ENCODE measurements at regions not wholly inside any gene's neighbourhood (a gene's known extent, or its start where the extent isn't known, plus 50 kb on each side); places are given as distances from the start of the nearest gene placed in this dataset.

DNA sequence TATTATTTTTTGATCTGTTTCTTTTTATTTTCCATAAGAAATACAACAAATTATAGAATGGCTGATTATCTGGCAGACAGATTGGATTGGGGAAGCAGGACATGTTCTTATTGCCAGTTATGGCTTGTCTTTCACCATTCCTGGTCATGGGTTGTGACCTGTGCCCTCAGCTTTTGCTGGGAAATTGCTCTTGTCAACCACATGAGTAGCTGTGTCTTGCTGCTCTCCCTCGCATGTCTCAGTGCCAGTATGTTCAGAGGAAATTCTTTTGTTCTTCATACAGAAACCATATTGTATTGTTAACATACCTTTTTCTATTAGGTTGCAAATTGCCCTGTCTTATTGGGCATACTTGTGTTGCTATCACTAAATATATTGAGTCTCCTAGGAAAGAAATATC, 344.1 kb downstream of the OSTF1 start:
- no peaks in the 10 kb centered on the region for H3K27me3 ChIP-seq (ENCODE audit: control insufficient read depth in 4 of 4, insufficient read depth in 4 of 4, low read length in 3 of 4)
- H3K9ac ChIP-seq (ENCODE audit: low read depth in 1 of 2, low read length in 2 of 2) = no peak overlapping the region
- WGBS = 53% methylated on average over 1 of the region's 1 CpG
- H3K27ac ChIP-seq (ENCODE audit: low read depth in 1 of 2, low read length in 2 of 2) = no peak overlapping the region
- H3K9me3 ChIP-seq (ENCODE audit: control insufficient read depth in 4 of 4, low read length in 3 of 4) = no peaks in the 10 kb centered on the region
- TF ChIP-seq TAF1 (conservative IDR thresholded peaks at IDR 0.05) (no peak), RXRA (IDR thresholded peaks at IDR 0.05) (no peak), FOXA2 (IDR thresholded peaks at IDR 0.05) (no peak), SP1 (IDR thresholded peaks at IDR 0.05) (no peak), FOXA1 (IDR thresholded peaks at IDR 0.05) (no peak), HNF4A (conservative IDR thresholded peaks at IDR 0.05) (no peak), HNF4G (IDR thresholded peaks at IDR 0.05) (no peak), NR2F2 (IDR thresholded peaks at IDR 0.05) (no peak), GABPA (IDR thresholded peaks at IDR 0.05 in 1 of 2, conservative IDR thresholded peaks at IDR 0.05 in 1 of 2) (no peak), RAD21 (IDR thresholded peaks at IDR 0.05) (no peak)
- TF ChIP-seq, protein P1, sequence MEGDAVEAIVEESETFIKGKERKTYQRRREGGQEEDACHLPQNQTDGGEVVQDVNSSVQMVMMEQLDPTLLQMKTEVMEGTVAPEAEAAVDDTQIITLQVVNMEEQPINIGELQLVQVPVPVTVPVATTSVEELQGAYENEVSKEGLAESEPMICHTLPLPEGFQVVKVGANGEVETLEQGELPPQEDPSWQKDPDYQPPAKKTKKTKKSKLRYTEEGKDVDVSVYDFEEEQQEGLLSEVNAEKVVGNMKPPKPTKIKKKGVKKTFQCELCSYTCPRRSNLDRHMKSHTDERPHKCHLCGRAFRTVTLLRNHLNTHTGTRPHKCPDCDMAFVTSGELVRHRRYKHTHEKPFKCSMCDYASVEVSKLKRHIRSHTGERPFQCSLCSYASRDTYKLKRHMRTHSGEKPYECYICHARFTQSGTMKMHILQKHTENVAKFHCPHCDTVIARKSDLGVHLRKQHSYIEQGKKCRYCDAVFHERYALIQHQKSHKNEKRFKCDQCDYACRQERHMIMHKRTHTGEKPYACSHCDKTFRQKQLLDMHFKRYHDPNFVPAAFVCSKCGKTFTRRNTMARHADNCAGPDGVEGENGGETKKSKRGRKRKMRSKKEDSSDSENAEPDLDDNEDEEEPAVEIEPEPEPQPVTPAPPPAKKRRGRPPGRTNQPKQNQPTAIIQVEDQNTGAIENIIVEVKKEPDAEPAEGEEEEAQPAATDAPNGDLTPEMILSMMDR (IDR thresholded peaks at IDR 0.05; ENCODE audit: low read depth, low read length, missing input control) = no peak
- TF ChIP-seq, protein P2, sequence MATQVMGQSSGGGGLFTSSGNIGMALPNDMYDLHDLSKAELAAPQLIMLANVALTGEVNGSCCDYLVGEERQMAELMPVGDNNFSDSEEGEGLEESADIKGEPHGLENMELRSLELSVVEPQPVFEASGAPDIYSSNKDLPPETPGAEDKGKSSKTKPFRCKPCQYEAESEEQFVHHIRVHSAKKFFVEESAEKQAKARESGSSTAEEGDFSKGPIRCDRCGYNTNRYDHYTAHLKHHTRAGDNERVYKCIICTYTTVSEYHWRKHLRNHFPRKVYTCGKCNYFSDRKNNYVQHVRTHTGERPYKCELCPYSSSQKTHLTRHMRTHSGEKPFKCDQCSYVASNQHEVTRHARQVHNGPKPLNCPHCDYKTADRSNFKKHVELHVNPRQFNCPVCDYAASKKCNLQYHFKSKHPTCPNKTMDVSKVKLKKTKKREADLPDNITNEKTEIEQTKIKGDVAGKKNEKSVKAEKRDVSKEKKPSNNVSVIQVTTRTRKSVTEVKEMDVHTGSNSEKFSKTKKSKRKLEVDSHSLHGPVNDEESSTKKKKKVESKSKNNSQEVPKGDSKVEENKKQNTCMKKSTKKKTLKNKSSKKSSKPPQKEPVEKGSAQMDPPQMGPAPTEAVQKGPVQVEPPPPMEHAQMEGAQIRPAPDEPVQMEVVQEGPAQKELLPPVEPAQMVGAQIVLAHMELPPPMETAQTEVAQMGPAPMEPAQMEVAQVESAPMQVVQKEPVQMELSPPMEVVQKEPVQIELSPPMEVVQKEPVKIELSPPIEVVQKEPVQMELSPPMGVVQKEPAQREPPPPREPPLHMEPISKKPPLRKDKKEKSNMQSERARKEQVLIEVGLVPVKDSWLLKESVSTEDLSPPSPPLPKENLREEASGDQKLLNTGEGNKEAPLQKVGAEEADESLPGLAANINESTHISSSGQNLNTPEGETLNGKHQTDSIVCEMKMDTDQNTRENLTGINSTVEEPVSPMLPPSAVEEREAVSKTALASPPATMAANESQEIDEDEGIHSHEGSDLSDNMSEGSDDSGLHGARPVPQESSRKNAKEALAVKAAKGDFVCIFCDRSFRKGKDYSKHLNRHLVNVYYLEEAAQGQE (IDR thresholded peaks at IDR 0.05) = no peak
- TF ChIP-seq, protein P3, sequence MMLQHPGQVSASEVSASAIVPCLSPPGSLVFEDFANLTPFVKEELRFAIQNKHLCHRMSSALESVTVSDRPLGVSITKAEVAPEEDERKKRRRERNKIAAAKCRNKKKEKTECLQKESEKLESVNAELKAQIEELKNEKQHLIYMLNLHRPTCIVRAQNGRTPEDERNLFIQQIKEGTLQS (IDR thresholded peaks at IDR 0.05) = no peak
- TF ChIP-seq, protein P4, sequence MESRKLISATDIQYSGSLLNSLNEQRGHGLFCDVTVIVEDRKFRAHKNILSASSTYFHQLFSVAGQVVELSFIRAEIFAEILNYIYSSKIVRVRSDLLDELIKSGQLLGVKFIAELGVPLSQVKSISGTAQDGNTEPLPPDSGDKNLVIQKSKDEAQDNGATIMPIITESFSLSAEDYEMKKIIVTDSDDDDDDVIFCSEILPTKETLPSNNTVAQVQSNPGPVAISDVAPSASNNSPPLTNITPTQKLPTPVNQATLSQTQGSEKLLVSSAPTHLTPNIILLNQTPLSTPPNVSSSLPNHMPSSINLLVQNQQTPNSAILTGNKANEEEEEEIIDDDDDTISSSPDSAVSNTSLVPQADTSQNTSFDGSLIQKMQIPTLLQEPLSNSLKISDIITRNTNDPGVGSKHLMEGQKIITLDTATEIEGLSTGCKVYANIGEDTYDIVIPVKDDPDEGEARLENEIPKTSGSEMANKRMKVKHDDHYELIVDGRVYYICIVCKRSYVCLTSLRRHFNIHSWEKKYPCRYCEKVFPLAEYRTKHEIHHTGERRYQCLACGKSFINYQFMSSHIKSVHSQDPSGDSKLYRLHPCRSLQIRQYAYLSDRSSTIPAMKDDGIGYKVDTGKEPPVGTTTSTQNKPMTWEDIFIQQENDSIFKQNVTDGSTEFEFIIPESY (IDR thresholded peaks at IDR 0.05) = no peak
- TF ChIP-seq, protein P5, sequence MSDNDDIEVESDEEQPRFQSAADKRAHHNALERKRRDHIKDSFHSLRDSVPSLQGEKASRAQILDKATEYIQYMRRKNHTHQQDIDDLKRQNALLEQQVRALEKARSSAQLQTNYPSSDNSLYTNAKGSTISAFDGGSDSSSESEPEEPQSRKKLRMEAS (IDR thresholded peaks at IDR 0.05) = no peak
- no peaks in the 10 kb centered on the region for H3K4me1 ChIP-seq (ENCODE audit: control insufficient read depth in 4 of 4, insufficient read depth in 4 of 4, low read length in 3 of 4)
- DNase-seq (ENCODE audit: low spot score) = no peak
- no peaks in the 10 kb centered on the region for H3K36me3 ChIP-seq (ENCODE audit: control insufficient read depth in 4 of 4, insufficient read depth in 3 of 4, low read depth in 1 of 4, low read length in 3 of 4)
- no peak overlapping the region for H3K4me3 ChIP-seq (ENCODE audit: low read depth in 1 of 3, low read length in 3 of 3)

DNA sequence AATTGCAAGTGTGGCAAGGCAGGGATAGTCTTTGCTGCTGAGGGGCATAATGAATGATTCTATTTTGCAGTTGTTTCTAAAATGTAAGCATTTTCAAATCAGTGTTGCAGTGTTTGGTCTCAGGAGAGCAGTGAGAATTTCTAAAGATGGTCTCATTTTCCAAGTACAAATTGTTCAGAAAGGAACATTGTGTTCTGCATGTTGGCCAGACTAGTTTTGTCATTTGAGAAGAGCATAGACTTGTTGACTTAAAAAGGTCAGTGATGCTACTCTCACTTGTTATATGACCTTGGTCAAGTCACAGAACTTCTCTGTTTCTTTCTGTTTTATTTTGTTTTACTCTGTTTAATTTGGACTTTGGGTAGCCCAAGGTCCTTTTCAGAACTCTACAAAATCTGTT, 344.6 kb downstream of the OSTF1 start:
- no peak overlapping the region for H3K27ac ChIP-seq (ENCODE audit: low read depth in 1 of 2, low read length in 2 of 2)
- H3K9ac ChIP-seq (ENCODE audit: low read depth in 1 of 2, low read length in 2 of 2) = no peak overlapping the region
- no peaks in the 10 kb centered on the region for H3K27me3 ChIP-seq (ENCODE audit: control insufficient read depth in 4 of 4, insufficient read depth in 4 of 4, low read length in 3 of 4)
- H3K36me3 ChIP-seq (ENCODE audit: control insufficient read depth in 4 of 4, insufficient read depth in 3 of 4, low read depth in 1 of 4, low read length in 3 of 4) = no peaks in the 10 kb centered on the region
- no peak overlapping the region for H3K4me3 ChIP-seq (ENCODE audit: low read depth in 1 of 3, low read length in 3 of 3)
- no peak for DNase-seq (ENCODE audit: low spot score)
- H3K9me3 ChIP-seq (ENCODE audit: control insufficient read depth in 4 of 4, low read length in 3 of 4) = no peaks in the 10 kb centered on the region
- no peak for TF ChIP-seq EGR1 (IDR thresholded peaks at IDR 0.05; ENCODE audit: low read depth in 2 of 2)
- peak; percentile 46 for TF ChIP-seq NR2F2 (IDR thresholded peaks at IDR 0.05)
- no peaks in the 10 kb centered on the region for H3K4me1 ChIP-seq (ENCODE audit: control insufficient read depth in 4 of 4, insufficient read depth in 4 of 4, low read length in 3 of 4)

All from liver (tissue), 8 donors.